ENCODE measurements at regions not wholly inside any gene's neighbourhood (a gene's known extent, or its start where the extent isn't known, plus 50 kb on each side); places are given as distances from the start of the nearest gene placed in this dataset.

- Mint-ChIP-seq H3K27ac (ENCODE audit: unreplicated experiment) (no peak overlapping the region), H3K36me3 (ENCODE audit: low read depth, unreplicated experiment) (no peaks in the 10 kb centered on the region), H3K4me1 (ENCODE audit: low read depth, unreplicated experiment) (no peaks in the 10 kb centered on the region), H3K27me3 (ENCODE audit: low read depth, unreplicated experiment) (no peaks in the 10 kb centered on the region), H3K4me3 (ENCODE audit: unreplicated experiment) (no peak overlapping the region), H3K9me3 (ENCODE audit: unreplicated experiment) (peaks cover 2% of the 10 kb centered on the region)
- no peaks in the 10 kb centered on the region for H3K4me1 ChIP-seq (ENCODE audit: insufficient read depth, low read length)
- H3K4me3 ChIP-seq (ENCODE audit: insufficient read depth, low read depth, low read length): no peak overlapping the region
- H3K79me2 ChIP-seq (ENCODE audit: insufficient read depth, low read length): no peaks in the 10 kb centered on the region
- TF ChIP-seq EZH2 (IDR thresholded peaks at IDR 0.05; ENCODE audit: insufficient read depth, low read length): no peak
- TF ChIP-seq, protein P1, sequence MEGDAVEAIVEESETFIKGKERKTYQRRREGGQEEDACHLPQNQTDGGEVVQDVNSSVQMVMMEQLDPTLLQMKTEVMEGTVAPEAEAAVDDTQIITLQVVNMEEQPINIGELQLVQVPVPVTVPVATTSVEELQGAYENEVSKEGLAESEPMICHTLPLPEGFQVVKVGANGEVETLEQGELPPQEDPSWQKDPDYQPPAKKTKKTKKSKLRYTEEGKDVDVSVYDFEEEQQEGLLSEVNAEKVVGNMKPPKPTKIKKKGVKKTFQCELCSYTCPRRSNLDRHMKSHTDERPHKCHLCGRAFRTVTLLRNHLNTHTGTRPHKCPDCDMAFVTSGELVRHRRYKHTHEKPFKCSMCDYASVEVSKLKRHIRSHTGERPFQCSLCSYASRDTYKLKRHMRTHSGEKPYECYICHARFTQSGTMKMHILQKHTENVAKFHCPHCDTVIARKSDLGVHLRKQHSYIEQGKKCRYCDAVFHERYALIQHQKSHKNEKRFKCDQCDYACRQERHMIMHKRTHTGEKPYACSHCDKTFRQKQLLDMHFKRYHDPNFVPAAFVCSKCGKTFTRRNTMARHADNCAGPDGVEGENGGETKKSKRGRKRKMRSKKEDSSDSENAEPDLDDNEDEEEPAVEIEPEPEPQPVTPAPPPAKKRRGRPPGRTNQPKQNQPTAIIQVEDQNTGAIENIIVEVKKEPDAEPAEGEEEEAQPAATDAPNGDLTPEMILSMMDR (IDR thresholded peaks at IDR 0.05; ENCODE audit: insufficient read depth, low read depth, low read length): no peak
- DNase-seq (ENCODE audit: low read depth): no peak
- no peak overlapping the region for H3K27ac ChIP-seq (ENCODE audit: low read depth, low read length)
- no peaks in the 10 kb centered on the region for H4K20me1 ChIP-seq (ENCODE audit: insufficient read depth, low read length)
- no peaks in the 10 kb centered on the region for H3K36me3 ChIP-seq (ENCODE audit: insufficient read depth, low read length)
- H2AFZ ChIP-seq (ENCODE audit: low read depth, low read length): no peak overlapping the region
- H3K9ac ChIP-seq (ENCODE audit: low read length): no peak overlapping the region
- H3K9me3 ChIP-seq (ENCODE audit: insufficient read depth, low read depth, low read length): no peaks in the 10 kb centered on the region
- H3K27me3 ChIP-seq (ENCODE audit: insufficient read depth, low read length): no peaks in the 10 kb centered on the region
- no peak overlapping the region for H3K4me2 ChIP-seq (ENCODE audit: low read length)
- FAIRE-seq: no peak
These were observed 1306.7 kb upstream of the CELF4 start for GRCh38 chr18:38872342-38872741.

DNA sequence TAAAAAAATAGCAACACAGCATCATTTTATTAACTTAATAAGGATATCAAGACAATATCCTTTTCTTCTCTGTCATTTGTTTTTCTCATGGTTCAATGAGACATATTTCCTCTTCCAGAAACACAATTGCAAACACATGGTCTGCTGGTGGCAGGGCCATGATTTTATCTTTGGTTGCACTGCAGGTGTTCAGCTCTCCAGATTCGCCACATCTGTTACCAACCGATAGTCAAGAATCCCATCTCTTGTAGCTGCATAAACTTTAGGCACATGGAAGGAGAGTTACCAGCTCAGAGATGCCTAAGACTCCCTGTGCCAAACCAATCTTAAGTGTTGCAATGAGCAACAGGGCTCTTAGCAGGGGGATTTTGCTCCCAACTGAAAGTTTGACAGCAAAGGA lies 1303.2 kb upstream of the CELF4 start:
- H3K27ac Mint-ChIP-seq (ENCODE audit: unreplicated experiment): no peak overlapping the region
- no peaks in the 10 kb centered on the region for H3K27me3 Mint-ChIP-seq (ENCODE audit: low read depth, unreplicated experiment)
- Histone ChIP-seq H3K36me3 (ENCODE audit: insufficient read depth, low read length) (no peaks in the 10 kb centered on the region), H3K9ac (ENCODE audit: low read length) (no peak overlapping the region), H3K9me3 (ENCODE audit: insufficient read depth, low read depth, low read length) (no peaks in the 10 kb centered on the region), H4K20me1 (ENCODE audit: insufficient read depth, low read length) (no peaks in the 10 kb centered on the region), H3K4me3 (ENCODE audit: insufficient read depth, low read depth, low read length) (no peak overlapping the region), H3K4me2 (ENCODE audit: low read length) (no peak overlapping the region), H3K79me2 (ENCODE audit: insufficient read depth, low read length) (no peaks in the 10 kb centered on the region), H3K27me3 (ENCODE audit: insufficient read depth, low read length) (no peaks in the 10 kb centered on the region), H2AFZ (ENCODE audit: low read depth, low read length) (no peak overlapping the region), H3K27ac (ENCODE audit: low read depth, low read length) (no peak overlapping the region), H3K4me1 (ENCODE audit: insufficient read depth, low read length) (no peaks in the 10 kb centered on the region)
- no peaks in the 10 kb centered on the region for H3K4me1 Mint-ChIP-seq (ENCODE audit: low read depth, unreplicated experiment)
- DNase-seq (ENCODE audit: low read depth) (no peak), FAIRE-seq (no peak)
- peaks cover 2% of the 10 kb centered on the region for H3K9me3 Mint-ChIP-seq (ENCODE audit: unreplicated experiment)
- no peak overlapping the region for H3K4me3 Mint-ChIP-seq (ENCODE audit: unreplicated experiment)
- H3K36me3 Mint-ChIP-seq (ENCODE audit: low read depth, unreplicated experiment): no peaks in the 10 kb centered on the region
- TF ChIP-seq, protein P1 (IDR thresholded peaks at IDR 0.05; ENCODE audit: insufficient read depth, low read depth, low read length): no peak
- no peak for TF ChIP-seq EZH2 (IDR thresholded peaks at IDR 0.05; ENCODE audit: insufficient read depth, low read length)

- Histone ChIP-seq H3K27ac (ENCODE audit: low read depth, low read length) (no peak overlapping the region), H3K4me2 (ENCODE audit: low read length) (no peak overlapping the region), H3K79me2 (ENCODE audit: insufficient read depth, low read length) (no peaks in the 10 kb centered on the region), H4K20me1 (ENCODE audit: insufficient read depth, low read length) (no peaks in the 10 kb centered on the region), H2AFZ (ENCODE audit: low read depth, low read length) (no peak overlapping the region), H3K9me3 (ENCODE audit: insufficient read depth, low read depth, low read length) (no peaks in the 10 kb centered on the region), H3K4me3 (ENCODE audit: insufficient read depth, low read depth, low read length) (no peak overlapping the region), H3K36me3 (ENCODE audit: insufficient read depth, low read length) (no peaks in the 10 kb centered on the region), H3K27me3 (ENCODE audit: insufficient read depth, low read length) (no peaks in the 10 kb centered on the region), H3K9ac (ENCODE audit: low read length) (no peak overlapping the region), H3K4me1 (ENCODE audit: insufficient read depth, low read length) (no peaks in the 10 kb centered on the region)
- Mint-ChIP-seq H3K4me3 (ENCODE audit: unreplicated experiment) (no peak overlapping the region), H3K27ac (ENCODE audit: unreplicated experiment) (no peak overlapping the region), H3K9me3 (ENCODE audit: unreplicated experiment) (peaks cover 2% of the 10 kb centered on the region), H3K27me3 (ENCODE audit: low read depth, unreplicated experiment) (no peaks in the 10 kb centered on the region), H3K4me1 (ENCODE audit: low read depth, unreplicated experiment) (no peaks in the 10 kb centered on the region), H3K36me3 (ENCODE audit: low read depth, unreplicated experiment) (no peaks in the 10 kb centered on the region)
- DNase-seq (ENCODE audit: low read depth): no peak
- no peak for TF ChIP-seq EZH2 (IDR thresholded peaks at IDR 0.05; ENCODE audit: insufficient read depth, low read length)
- TF ChIP-seq, protein P1 (IDR thresholded peaks at IDR 0.05; ENCODE audit: insufficient read depth, low read depth, low read length): no peak
- no peak for FAIRE-seq
These were observed 1302.1 kb upstream of the CELF4 start for GRCh38 chr18:38867680-38868079.
